Pancreas (tissue), 10 donors: ENCODE measurements at regions not wholly inside any gene's neighbourhood (a gene's known extent, or its start where the extent isn't known, plus 50 kb on each side); places are given as distances from the start of the nearest gene placed in this dataset.

ENCODE experiments used
- ATAC-seq, 4 donors: fragments of 200-7000 bp; cut with Tn5 transposase; one replicate each; pipeline versions ENCODE4 v1.8.0 to v1.9.1; 2020; ENCODE audit warnings: mild to moderate bottlenecking in 4 of 4, moderate library complexity in 4 of 4
- DNase-seq, 6 donors: peaks; one replicate each; pipeline ENCODE4 v3.0.0-alpha.2; 2020
- FAIRE-seq: peaks from 2 replicates; lab custom pipeline; 2012; peaks lifted over from hg19 to GRCh38; lab: Jason Lieb, UNC
- H3K27ac ChIP-seq, 4 donors: fragments of 200-600 bp; sonication (generic); 1 replicate in 3 of 4; 2 replicates in 1 of 4; pipeline versions ENCODE4 v1.5.0 to v1.8.0; 2020
- H3K27me3 ChIP-seq, 4 donors: fragments of 200-600 bp; one replicate each; pipeline ENCODE4 v1.8.0; 2021
- H3K36me3 ChIP-seq, 3 donors: fragments of 200-600 bp; sonication (generic) in 1 of 3; one replicate each; pipeline versions ENCODE4 v1.5.0 to v1.8.0; 2020 to 2021
- H3K4me1 ChIP-seq, 3 donors: fragments of 200-600 bp; one replicate each; pipeline ENCODE4 v1.8.0; 2021
- H3K4me3 ChIP-seq, 4 donors: fragments of 200-600 bp; sonication (generic) in 2 of 4; one replicate each; pipeline versions ENCODE4 v1.5.0 to v1.8.0; 2020 to 2021
- H3K9me3 ChIP-seq, 4 donors: fragments of 200-600 bp; one replicate each; pipeline ENCODE4 v1.8.0; 2021
- WGBS, 2 donors: extraction: QIAGEN DNeasy Blood & Tissue Kit; methylation state at CpG; one replicate each; pipeline ENCODE4 v1.1.7; 2013; 5-methylcytosine and 5-hydroxymethylcytosine counted together
- intact Hi-C, 3 donors: fragments of 100-400 bp; cut with DNase I; formaldehyde crosslinking; loops; one replicate each; pipeline versions ENCODE4 v1.11.1 to v1.14.2; 2022
- TF ChIP-seq, protein P1 (sequence below), 4 donors: fragments of 200-600 bp; sonication (generic) in 3 of 4; IDR thresholded peaks; one replicate each; pipeline versions ENCODE4 v1.5.0 to v1.8.0; 2021; ENCODE audit warnings: antibody characterized with exemption in 4 of 4
- donor health status: healthy with polysubstance abuse.
- donor health status: DM: no; HTN: no; CAD: no; lungs with moderate emphysema.
- donor health status: DM: no; HTN: no; CAD: no.
- donor health status: control.
- donor health status: control.
- donor health status: Bipolar disorder and iron deficiency.
- donor health status: DM: yes; HTN: yes; CAD: no.
- donor health status: DM: no; HTN: no; CAD: no.
- donor health status: DM: no; HTN: no; CAD: no.
- donor health status: DM: yes; HTN: yes; CAD: no.

DNA sequence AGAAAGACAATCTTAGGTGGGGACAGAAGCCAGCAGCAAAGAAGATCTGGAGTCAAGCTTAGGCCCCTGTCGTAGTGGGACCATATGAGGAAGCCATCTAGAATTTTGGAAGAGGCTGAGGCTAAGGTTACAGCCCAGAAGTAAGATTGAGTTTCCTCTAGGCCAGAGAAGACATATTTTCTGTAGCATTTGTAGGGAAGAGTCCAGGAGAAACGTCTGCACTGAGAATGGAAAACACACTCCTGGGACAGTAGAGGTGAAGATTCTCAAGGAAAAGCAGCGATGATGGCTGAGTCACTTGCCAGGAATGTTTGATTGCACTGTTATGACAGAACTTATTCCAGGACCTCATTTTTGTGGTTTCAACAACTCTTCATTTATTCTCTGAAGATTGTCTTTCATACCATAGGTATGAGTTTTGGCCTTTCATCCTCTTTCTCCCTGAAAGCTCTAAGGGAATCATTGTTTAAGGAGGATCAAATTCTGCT, 107.2 kb downstream of the GTPBP8 start:
- no peaks in the 10 kb centered on the region for H3K36me3 ChIP-seq
- 76 to 83% methylated on average over 3 of the region's 3 CpGs for WGBS, 2 donors
- H3K9me3 ChIP-seq = no peaks in the 10 kb centered on the region
- H3K4me1 ChIP-seq = peaks cover 0 to 1% (median 0%) of the 10 kb centered on the region in 3 donors
- TF ChIP-seq, protein P1, sequence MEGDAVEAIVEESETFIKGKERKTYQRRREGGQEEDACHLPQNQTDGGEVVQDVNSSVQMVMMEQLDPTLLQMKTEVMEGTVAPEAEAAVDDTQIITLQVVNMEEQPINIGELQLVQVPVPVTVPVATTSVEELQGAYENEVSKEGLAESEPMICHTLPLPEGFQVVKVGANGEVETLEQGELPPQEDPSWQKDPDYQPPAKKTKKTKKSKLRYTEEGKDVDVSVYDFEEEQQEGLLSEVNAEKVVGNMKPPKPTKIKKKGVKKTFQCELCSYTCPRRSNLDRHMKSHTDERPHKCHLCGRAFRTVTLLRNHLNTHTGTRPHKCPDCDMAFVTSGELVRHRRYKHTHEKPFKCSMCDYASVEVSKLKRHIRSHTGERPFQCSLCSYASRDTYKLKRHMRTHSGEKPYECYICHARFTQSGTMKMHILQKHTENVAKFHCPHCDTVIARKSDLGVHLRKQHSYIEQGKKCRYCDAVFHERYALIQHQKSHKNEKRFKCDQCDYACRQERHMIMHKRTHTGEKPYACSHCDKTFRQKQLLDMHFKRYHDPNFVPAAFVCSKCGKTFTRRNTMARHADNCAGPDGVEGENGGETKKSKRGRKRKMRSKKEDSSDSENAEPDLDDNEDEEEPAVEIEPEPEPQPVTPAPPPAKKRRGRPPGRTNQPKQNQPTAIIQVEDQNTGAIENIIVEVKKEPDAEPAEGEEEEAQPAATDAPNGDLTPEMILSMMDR (IDR thresholded peaks at IDR 0.05) = no peak
- H3K4me3 ChIP-seq = no peak overlapping the region
- no peak overlapping the region for H3K27ac ChIP-seq
- no peaks in the 10 kb centered on the region for H3K27me3 ChIP-seq
- intact Hi-C loops = no loop called here
- ATAC-seq = peak in 2 of 4 donors; percentile 12 to 40
- no peak for DNase-seq
- no peak for FAIRE-seq

DNA sequence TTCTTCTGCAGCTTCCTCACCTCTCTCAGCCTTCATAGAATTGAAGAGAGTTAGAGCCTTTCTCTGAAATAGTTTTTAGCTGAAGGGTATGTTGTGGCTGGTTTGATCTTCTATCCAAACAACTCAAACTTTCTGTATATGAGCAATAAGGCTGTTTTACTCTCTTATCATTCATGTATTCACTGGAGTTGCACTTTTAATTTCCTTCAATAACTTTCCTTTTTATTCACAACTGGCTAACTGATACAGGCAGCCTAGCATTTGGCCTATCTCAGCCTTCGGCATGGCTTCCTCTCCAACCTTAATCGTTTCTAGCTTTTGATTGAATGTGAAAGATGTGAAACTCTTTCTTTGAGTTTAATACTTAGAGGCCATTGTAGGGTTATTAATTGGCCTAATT, 109.3 kb downstream of the GTPBP8 start:
- Histone ChIP-seq H3K27ac (no peak overlapping the region), H3K27me3 (no peaks in the 10 kb centered on the region), H3K9me3 (no peaks in the 10 kb centered on the region), H3K36me3 (no peaks in the 10 kb centered on the region), H3K4me3 (no peak overlapping the region), H3K4me1 (peaks cover 0 to 8% (median 0%) of the 10 kb centered on the region in 3 donors)
- no peak for FAIRE-seq
- ATAC-seq = no peak
- intact Hi-C loops = no loop called here
- WGBS, 2 donors = 96 to 97% methylated on average over 2 of the region's 2 CpGs
- no peak for DNase-seq
- TF ChIP-seq, protein P1 (IDR thresholded peaks at IDR 0.05) = no peak

DNA sequence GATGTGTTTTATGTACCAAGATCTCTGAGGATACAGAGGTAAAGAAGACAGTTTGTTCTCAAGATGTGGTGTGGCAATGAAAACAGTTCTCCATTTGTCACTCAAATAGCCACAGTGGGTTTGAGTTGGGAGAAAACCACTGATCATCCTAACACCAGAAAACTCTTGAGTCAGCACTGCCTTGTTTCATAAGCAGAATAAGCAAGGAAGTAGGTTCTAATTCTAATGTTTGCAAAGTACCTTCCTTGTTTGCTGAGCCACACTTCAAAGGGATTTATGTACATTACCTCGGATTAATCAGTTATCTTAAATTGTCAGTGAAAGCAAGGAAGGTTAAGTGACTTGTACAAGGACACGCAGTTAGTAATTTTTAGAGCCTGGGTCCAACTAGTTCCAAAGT, 107.8 kb upstream of the BOC start:
- TF ChIP-seq, protein P1 (IDR thresholded peaks at IDR 0.05) = no peak
- H3K4me1 ChIP-seq = peaks cover 0 to 8% (median 0%) of the 10 kb centered on the region in 3 donors
- no peak overlapping the region for H3K27ac ChIP-seq
- FAIRE-seq = no peak
- no peaks in the 10 kb centered on the region for H3K36me3 ChIP-seq
- no peak for DNase-seq
- no peak overlapping the region for H3K4me3 ChIP-seq
- intact Hi-C loops = no loop called here
- H3K27me3 ChIP-seq = no peaks in the 10 kb centered on the region
- peak; percentile 56 to 92 (median 86) for ATAC-seq
- 26 to 31% methylated on average over 2 of the region's 2 CpGs for WGBS, 2 donors
- H3K9me3 ChIP-seq = no peaks in the 10 kb centered on the region

- Histone ChIP-seq H3K9me3 (no peaks in the 10 kb centered on the region), H3K27ac (no peak overlapping the region), H3K27me3 (no peaks in the 10 kb centered on the region), H3K4me1 (peaks cover 0 to 8% (median 0%) of the 10 kb centered on the region in 3 donors), H3K36me3 (no peaks in the 10 kb centered on the region), H3K4me3 (no peak overlapping the region)
- FAIRE-seq (no peak), DNase-seq (no peak), ATAC-seq (peak in 1 of 4 donors; percentile 18)
- 82 to 88% methylated on average over 11 of the region's 11 CpGs for WGBS, 2 donors
- TF ChIP-seq, protein P1 (IDR thresholded peaks at IDR 0.05) = no peak
- intact Hi-C loops = no loop called here
Measured at GRCh38 chr3:113104357-113105092, 106.8 kb upstream of the BOC start.

DNA sequence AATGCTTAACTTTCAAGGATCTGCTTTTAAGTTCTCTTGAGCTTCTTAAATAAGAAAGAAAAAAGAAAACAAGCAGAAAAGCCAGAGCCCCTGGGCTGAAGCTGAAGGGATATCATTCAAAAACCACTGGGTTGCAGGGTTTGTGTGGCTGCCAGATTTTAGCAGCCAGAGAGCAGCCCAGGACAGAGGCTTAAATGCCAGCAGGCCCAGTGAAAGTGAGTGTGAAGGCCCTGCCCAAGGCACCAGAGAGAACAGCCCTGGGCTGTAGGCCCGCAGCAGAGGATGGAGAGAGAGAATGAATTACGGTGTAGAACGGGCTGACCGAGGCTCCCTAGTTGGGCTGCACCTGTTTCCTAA, 106.3 kb upstream of the BOC start:
- TF ChIP-seq, protein P1 (IDR thresholded peaks at IDR 0.05) = no peak
- intact Hi-C loops = no loop called here
- Histone ChIP-seq H3K27ac (no peak overlapping the region), H3K4me1 (peaks cover 0 to 8% (median 0%) of the 10 kb centered on the region in 3 donors), H3K9me3 (no peaks in the 10 kb centered on the region), H3K36me3 (no peaks in the 10 kb centered on the region), H3K27me3 (no peaks in the 10 kb centered on the region), H3K4me3 (no peak overlapping the region)
- 61 to 82% methylated on average over 4 of the region's 4 CpGs for WGBS, 2 donors
- no peak for DNase-seq
- no peak for FAIRE-seq
- ATAC-seq = no peak
